PC-9 (cell line): ENCODE measurements at regions not wholly inside any gene's neighbourhood (a gene's known extent, or its start where the extent isn't known, plus 50 kb on each side); places are given as distances from the start of the nearest gene placed in this dataset.
"Not testable (repeated sequence)": the region's sequence is repeated elsewhere in the genome, so short reads cannot be mapped to it uniquely, and the experiment has no call there.

ENCODE experiments used
- EZH2 ChIP-seq: fragments of 200-600 bp; sonication (generic); IDR thresholded peaks from 2 replicates; pipeline ENCODE4 v1.8.0; 2017; ENCODE audit warnings: antibody characterized with exemption, low read depth
- TF ChIP-seq, protein P1 (sequence below): fragments of 200-600 bp; sonication (generic); conservative IDR thresholded peaks from 2 replicates; pipeline ENCODE4 v1.6.1; 2017; ENCODE audit warnings: mixed run types, antibody characterized with exemption, mild to moderate bottlenecking, moderate library complexity

DNA sequence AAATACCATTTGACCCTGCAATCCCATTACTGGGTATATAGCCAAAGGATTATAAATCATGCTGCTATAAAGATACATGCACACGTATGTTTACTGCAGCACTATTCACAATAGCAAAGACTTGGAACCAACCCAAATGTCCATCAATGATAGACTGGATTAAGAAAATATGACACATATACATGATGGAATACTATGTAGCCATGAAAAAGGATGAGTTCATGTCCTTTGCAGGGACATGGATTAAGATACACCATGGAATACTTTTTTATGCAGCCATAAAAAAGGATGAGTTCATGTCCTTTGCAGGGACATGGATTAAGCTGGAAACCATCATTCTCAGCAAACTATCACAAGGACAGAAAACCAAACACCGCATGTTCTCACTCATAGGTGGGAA, 226.8 kb upstream of the CTNND2 start:
- TF ChIP-seq, protein P1, sequence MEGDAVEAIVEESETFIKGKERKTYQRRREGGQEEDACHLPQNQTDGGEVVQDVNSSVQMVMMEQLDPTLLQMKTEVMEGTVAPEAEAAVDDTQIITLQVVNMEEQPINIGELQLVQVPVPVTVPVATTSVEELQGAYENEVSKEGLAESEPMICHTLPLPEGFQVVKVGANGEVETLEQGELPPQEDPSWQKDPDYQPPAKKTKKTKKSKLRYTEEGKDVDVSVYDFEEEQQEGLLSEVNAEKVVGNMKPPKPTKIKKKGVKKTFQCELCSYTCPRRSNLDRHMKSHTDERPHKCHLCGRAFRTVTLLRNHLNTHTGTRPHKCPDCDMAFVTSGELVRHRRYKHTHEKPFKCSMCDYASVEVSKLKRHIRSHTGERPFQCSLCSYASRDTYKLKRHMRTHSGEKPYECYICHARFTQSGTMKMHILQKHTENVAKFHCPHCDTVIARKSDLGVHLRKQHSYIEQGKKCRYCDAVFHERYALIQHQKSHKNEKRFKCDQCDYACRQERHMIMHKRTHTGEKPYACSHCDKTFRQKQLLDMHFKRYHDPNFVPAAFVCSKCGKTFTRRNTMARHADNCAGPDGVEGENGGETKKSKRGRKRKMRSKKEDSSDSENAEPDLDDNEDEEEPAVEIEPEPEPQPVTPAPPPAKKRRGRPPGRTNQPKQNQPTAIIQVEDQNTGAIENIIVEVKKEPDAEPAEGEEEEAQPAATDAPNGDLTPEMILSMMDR, result not testable (repeated sequence)
- not testable (repeated sequence) for TF ChIP-seq EZH2
